ENCODE measurements at regions not wholly inside any gene's neighbourhood (a gene's known extent, or its start where the extent isn't known, plus 50 kb on each side); places are given as distances from the start of the nearest gene placed in this dataset.
A peak's percentile ranks its signal among the peaks of the same experiment; 100 is the strongest.
"Not testable (repeated sequence)": the region's sequence is repeated elsewhere in the genome, so short reads cannot be mapped to it uniquely, and the experiment has no call there.

DNA sequence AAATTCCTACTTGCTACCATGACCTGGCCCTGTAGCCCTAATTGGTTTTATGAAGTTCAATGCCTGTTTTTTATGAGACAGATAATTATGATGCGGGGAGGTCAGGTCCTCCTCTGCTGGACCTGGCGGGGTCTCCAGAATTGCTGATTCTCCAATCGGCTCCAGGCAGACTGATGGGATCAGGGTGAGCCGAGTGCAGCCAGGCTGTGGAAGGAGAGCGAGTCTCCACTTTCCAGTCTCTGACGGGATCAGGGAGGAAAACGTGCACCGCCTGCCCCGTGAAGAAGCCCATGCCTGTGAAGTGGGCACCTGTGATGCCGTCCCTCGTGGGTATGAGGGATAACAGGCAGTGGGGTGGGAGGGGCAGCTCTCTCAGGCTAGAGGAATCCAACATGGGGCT, 71.5 kb upstream of the HSPA9 start:
- no peak for DNase-seq

DNA sequence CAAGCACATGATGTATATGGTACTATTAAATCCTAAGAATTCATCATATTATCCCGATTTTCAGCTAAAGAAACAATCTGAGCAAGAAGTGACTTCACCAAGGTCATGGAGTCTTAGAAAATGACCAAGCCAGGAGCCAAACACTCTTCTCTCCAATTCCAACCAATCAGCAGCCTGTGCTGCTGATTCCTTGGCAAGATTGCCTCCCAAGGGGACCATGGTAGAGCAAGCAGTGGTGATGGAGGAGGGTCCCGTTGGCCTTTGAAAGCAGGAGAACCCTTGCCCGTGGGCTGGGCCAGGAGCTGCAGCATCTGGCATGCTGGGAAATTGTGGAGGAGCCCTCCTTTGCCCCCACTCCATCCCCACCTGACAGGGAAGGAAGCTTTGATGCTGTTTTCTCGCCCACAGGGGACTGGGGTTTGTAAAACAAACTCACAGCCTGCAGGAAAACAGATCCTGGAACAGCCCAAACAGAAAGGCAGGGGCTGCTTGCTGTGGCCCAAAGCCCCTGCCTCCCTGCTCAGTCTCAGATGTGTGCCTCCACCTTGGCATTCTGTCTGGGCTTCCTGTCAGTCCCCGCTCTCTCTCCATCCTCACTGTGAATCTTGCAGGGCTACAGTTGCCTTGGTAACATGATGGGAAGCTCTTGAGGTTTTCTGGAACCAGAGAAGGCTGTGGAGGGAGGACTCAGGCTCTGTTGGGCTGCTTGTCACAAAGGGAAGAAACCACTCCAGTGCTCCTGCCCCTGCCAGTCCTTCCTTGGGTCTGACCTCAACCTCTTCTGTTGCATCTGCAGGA, 70.8 kb upstream of the HSPA9 start:
- no peak for DNase-seq

DNA sequence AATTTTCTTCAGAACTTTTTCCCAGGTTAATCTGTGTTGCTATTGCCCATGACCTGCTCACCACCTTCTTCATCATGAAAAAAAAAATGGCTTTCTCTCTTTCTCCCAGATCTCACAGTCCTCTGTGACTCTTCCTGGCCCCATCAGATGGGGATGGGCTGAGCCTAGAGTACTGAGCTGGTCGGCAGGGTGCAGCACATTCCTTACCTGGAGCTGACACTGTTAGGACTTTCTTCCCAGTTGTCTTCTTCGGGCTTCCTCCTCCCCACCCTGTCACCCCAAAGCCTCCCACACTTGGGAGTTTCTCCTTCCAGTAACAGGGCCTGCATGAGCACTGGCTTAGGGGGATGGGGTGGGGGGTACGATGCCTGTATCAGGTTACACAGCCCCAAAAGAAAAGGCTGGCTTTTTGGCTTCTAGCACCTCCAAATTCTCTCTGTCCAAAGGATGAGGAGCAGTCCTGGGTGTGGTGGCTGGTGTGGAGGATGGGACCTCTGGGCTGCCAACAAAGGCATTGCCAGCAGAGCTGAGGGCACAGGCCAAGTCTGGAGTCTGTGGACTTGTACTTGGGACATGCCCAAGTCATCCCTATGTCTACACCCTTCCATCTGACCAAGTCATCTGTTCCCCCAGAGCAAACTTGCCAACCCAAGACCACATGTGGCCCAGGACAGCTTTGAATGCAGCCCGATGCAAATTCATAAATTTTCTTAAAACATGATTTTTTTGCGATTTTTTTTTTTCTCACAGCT, 68.0 kb upstream of the HSPA9 start:
- no peak for DNase-seq

DNA sequence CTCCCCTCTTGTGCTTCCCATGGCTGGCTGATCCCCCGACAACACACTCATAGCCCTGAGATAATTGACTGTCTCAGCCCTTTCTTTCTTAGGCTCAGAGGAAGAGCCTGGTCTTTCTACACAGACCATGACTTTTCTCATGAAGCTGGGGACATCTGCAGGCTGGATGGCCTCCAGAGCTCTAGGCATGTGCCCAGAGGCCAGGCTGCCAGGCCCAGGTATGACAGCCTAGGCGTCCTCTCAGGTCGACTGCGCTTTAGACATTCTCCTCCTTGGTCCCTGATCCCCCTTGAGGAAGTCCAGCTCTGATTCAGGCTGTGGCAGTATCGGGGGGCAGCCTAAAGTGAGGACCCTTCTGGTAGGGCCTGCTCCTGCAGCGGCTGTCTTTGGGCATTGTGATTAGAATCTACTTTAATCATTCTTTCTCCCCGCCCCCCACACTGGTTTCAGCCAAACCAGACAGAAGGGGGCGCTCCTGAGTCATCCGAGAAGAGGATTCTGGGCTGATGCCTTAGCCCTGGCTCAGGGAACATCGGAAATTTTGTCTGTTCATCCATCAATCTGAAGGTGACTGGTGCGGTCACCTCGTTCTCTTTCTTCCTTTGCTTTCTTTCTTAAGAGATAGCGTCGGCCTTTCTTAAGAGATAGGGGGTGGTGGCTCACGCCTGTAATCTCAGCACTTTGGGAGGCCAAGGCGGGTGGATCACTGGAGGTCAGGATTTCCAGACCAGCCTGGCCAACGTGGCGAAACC, 66.5 kb upstream of the HSPA9 start:
- peak; percentile 24 for DNase-seq

DNA sequence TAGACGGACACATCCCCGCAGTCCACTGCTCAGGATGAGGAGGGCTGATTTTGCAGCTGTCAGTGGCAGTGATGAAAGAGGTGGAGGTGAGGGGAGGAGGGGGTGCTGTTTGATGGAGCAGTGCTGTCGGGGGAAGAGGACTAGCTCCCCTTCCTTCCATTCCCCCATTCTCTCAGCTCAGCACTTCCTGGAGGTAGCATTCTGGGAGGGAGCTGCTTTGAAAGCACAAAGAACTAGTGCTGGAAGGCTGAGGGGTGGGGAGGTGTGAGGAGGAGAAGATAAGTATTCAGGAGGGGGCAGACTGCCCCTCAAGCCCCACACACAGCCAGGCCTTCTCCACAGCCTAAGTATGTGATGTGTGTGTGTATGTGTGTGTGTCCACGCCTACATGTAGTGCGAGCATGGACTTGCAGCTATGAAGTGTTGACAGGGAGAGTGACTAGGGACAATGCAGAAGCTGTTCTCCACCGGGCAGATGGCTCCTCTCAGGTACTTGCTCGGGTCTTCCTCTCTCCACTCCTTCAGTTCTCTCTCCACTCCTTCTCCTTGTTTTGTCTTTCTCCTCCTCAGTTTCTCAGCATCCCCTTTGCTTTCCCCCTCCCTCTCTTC, 65.5 kb upstream of the HSPA9 start:
- DNase-seq = no peak

DNA sequence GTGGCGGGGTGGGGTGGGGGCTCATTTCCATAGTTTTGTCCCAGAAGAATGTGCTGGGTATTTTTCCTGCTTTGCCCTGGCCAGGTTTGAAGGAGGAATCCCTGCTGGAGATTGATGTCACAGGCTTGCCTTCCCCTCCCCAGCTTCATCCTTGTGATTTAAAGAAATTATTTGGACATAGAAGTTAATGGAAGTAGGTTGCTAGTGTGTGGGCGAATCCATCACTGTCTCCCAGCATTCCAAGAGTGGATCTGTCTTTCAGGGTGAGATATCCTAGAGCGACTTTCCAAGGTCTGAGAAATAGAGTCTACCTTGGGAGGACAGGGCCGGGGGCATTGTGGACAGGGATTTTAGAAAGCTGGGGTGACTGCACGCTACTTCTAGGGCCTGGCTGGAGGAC, 64.9 kb upstream of the HSPA9 start:
- no peak for DNase-seq

DNA sequence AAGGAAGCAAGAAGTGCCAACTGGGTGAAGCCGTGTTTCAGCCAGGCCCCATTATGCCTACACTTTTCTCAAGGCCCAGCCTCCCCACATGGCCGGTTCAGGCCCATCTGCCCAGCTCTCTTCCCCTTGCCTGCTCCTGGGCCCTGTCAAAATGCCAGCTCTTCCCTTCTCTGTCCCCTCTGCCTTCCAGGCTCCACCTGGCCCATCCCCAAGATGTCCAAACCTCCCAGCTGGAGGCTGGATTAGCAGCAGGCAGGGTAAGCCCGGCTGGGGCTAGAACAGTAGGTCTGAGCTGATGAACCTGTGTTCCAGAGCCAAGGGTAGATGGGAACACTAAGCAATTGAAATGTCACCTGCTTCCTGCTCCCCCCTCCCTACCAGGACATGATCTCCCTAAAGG, 64.1 kb upstream of the HSPA9 start:
- DNase-seq = no peak

DNA sequence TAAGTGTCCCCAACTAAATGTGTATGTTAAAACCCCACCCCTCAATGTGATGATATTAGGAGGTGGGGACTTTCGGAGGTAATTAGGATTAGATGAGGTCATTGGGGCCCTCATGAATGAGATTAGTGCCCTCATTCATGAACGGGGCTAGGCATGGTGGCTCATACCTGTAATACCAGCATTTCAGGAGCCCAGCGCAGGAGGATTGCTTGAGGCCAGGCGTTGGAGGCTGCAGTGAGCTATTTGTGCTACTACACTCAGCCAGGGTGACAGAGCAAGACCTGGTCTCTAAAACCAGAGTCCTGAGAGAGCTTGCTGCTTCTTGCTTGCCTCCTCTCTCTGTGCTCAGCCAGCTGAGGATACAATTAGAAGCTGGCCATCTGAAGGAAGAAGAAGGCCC, 62.1 kb upstream of the HSPA9 start:
- DNase-seq = no peak

DNA sequence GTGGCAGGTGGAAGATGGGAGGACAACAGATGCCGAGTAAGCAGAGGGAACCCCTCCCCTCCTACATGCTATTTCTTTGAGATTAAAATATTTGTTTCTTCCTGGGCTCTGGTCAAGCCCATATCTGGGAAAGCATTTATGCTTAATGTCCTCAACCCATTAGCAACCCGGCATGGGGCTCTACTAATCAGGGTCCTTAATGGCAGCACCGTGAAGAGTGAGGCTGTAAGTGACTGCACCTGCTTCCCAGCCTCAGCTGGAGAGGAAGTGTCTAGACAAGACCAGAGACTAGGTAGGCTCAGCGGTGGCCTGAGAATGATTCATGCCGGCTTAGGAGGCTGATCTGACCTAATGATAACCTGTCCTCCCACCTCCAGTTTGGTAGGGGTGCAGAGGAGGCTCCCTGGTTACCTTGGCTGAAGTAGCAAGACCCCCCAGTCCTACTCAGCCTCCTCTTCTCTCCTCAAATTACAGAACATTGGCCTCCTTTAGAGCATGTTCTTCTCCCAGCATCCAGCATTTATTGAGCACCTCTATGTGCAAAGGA, 61.3 kb upstream of the HSPA9 start:
- no peak for DNase-seq

DNA sequence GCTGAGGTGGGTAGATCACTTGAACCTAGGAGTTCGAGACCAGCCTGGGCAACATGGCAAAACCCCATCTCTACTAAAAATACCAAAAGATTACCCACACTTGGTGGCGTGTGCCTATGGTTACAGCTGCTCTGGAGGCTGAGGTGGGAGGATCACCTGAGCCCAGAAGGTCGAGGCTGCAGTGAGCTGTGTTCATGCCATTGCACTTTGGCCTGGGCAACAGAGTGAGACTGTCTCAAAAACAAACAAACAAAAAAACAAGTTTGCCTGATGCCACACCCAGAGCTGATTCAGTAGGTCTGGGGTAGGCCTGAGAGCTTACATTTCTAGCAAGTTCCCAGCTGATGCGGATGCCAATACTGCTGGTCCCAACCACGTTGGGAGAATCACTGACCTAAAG, 60.5 kb upstream of the HSPA9 start:
- DNase-seq = no peak

DNA sequence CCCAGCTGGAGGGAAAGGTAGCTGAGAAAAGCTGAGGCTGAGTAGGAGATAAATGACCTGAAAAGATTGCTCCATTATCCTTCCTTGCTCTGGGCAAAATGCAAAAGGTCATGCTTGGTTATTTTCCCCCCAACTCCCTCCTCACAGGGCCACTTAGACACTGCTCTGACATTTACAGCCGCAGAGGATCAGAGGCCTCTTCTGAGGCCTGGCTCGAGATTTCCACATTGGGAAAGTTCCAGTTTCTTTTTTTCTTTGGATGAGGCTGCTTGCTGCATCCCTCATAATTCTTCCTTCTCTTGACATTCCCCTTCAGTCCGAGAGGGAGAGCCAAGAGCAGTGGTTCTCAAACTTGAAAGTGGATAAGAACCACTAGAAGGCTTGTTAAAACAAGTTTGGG, 60.1 kb upstream of the HSPA9 start:
- DNase-seq = no peak

DNA sequence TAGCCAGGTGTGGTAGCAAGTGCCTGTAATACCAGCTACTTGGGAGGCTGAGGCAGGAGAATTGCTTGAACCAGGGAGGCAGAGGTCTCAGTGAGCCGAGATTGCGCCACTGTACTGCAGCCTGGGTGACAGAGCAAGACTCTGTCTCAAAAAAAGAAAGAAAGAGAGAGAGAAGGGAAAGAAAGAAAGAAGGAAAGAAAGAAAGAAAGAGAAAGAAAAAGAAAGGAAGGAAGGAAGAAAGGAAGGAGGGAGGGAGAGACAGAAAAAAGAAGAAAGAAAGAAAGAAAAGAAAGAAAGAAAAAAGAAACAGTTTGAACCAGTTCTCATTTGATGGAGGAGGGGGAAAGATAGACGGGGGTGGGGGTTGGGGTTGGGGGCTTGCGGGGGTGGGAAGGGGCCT, 59.6 kb upstream of the HSPA9 start:
- DNase-seq = not testable (repeated sequence)

DNA sequence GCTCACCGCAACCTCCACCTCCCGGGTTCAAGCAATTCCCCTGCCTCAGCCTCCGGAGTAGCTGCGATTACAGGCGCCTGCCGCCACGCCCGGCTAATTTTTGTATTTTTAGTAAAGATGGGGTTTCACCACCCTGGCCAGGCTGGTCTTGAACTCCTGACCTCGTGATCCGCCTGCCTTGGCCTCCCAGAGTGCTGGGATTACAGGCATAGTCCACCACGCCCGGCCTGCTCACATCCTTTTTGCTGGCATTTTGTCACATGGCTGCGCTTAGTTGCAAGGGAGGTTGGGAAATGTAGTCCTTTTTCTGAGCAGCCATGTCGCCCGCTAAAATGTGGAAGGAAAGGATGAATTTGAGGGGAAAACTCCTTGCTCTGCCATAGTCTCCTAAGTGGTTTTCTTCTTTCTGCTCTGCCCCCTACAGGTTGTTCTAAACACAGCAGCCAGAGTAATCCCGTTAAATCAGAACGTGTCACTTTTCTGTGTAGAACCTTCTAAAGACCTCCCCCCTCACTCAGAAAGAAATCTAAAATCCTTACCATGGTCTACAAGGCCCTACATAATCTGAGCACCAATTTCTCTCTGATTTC, 57.8 kb upstream of the HSPA9 start:
- no peak for DNase-seq

DNA sequence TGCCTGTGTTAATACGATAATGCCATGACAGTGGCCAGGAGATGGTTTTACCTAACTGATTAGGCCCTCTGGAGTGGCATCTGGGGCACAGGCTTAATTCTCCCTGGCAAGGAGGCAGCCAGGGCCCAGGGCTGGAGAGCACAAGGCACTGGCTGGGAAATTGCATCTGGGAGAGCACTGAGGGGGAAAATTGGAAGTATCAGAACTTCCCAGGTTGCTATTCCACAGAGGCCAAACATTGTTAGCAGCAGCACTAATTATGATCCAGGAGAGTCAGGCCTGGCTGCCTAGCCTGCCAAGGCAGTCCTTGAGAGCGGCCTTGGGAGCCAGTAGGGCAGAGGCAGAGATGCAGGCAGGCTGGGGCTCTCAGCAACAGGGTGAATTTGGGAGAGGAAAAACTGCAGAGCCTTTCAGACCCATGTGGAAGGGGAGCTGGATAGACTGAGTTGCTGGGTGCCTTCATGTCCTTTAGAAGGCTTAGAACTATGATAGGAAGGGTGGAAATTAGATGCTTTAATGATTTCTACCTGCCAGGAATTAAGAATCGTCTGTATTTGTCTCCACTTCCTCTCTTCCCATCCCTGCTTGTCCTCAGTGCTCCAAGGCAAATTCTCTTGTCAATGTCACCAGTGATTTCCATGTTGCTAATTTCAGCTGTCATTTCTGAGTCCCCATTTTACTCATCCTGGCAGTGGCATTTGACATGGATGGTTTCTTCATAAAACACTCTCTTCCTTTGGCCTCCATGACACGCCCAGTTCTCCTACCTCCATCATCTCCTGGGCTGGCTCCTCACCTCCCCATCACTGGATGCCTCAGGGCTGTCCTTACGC, 56.1 kb upstream of the HSPA9 start:
- DNase-seq = no peak

DNA sequence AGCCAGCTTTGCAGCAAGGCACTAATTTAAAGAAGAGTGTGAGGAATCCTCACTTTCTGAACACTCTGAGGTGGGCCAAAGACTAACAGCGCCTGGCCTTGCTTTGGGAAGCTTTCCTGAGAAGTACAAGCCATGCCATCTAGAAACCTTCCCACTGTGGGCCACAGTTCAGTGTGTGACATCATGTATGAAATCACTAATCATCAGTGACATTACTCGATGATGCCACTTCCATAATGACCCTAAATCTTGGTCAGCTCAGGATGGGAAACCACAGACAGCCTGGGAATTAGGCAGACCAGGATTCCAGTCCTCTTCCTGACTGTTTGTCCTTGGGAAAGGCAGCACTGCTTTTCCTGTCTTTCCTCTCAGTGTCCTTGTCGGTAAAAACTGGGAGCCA, 54.2 kb upstream of the HSPA9 start:
- no peak for DNase-seq

DNA sequence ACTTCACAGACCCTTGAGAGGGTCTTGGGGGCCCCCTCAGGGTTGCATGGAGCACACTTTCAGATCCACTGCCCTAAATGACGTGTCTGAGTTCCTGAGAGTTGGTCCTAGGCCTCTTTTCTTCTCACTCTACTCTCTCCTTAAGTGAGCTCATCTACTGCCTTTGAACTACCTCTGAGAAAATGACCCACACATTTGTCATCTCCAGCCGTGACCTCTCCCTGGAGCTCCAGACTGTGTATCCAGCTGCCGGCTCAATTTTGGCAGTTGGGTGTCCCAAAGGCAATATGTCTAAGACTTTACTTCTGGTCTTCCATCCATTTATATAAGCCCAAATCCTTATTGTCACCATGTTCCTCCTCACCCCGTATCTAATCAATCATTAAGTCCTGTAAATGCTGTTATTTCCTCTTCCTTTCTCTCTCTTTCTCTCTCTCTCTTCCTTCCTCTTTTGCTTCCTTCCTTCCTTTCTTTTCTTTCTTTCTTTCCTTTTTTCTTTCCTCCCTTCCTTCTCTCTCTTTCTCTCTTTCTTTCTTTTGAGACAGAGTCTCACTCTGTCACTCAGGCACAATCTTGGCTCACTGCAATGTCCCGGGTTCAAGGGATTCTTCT, 51.2 kb upstream of the HSPA9 start:
- DNase-seq = no peak

DNA sequence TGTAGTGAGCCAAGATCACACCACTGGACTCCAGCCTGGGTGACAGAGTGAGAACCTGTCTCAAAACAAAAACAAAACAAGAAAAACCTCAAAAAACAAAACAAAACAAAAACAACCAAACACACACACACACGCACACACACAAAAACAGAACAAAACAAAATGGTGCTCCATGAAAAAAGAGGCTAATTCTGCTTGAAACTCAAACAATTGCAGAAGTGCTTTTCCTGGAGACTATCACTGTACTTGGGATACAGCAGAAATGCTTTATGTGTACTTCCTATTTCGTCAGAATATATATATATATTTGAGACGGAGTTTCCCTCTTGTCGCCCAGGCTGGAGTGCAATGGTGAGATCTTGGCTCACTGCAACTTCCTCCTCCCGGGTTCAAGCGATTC, 49.9 kb upstream of the HSPA9 start:
- no peak for DNase-seq

Measured in NCI-H1092 treated with DMSO at 0.1 percent for 48 hours (cell line).